SJCRH30 (cell line): ENCODE measurements at regions not wholly inside any gene's neighbourhood (a gene's known extent, or its start where the extent isn't known, plus 50 kb on each side); places are given as distances from the start of the nearest gene placed in this dataset.
A peak's percentile ranks its signal among the peaks of the same experiment; 100 is the strongest.

Experiments used
- DNase-seq, 2 experiments: peaks; one replicate each; pipeline ENCODE4 v3.0.0-alpha.2; 2015 to 2020
- H3K27ac ChIP-seq: fragments of 250-450 bp; sonication (Bioruptor Pico); 2 replicates; pipeline ENCODE4 v1.5.1; 2020; ENCODE audit warnings: mild to moderate bottlenecking, moderate library complexity
- H3K27me3 ChIP-seq: fragments of 250-450 bp; sonication (Bioruptor Pico); 2 replicates; pipeline ENCODE4 v1.5.1; 2020; ENCODE audit warnings: mild to moderate bottlenecking, moderate library complexity
- H3K36me3 ChIP-seq: fragments of 250-450 bp; sonication (Bioruptor Pico); 2 replicates; pipeline ENCODE4 v1.5.1; 2020; ENCODE audit warnings: mild to moderate bottlenecking, moderate library complexity
- H3K4me1 ChIP-seq: fragments of 250-450 bp; sonication (Bioruptor Pico); 2 replicates; pipeline ENCODE4 v1.5.1; 2020; ENCODE audit warnings: mild to moderate bottlenecking, moderate library complexity
- H3K4me3 ChIP-seq: fragments of 250-450 bp; sonication (Bioruptor Pico); 2 replicates; pipeline ENCODE4 v1.5.1; 2020; ENCODE audit warnings: mild to moderate bottlenecking, moderate library complexity
- H3K9me3 ChIP-seq: fragments of 250-450 bp; sonication (Bioruptor Pico); replicated peaks from 2 replicates; pipeline ENCODE4 v1.5.1; 2020; ENCODE audit warnings: mild to moderate bottlenecking, moderate library complexity

DNA sequence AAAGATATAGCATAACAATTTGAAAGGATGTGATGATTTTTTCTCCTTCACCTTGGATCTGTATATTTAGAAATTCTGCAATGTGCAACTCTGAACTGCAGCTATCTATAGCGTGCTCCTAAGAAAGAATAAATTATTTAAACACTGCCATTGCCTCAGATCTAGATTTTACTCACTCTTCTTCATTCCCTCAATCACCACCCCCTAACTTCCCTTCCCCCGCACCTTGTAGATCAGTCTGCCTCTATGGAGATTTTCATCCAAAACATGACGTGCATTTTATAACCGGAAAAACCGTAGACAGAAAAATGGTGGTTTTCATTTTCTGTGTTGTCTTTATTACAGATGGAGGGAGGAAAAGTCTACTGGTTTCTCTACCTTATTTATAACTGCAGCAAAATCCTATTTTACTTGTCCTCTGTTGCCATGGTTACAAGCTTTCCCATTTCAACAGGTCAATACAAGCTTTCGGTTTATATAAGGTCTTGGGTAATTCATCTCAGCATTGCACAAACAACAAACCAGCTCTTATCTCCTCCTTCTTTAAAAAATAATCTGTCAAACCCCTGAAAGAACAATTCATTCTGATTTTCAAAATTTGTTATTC, 480.0 kb downstream of the TAF11L14 start:
- no peaks in the 10 kb centered on the region for H3K9me3 ChIP-seq
- H3K36me3 ChIP-seq: no peaks in the 10 kb centered on the region
- no peak for DNase-seq
- H3K27ac ChIP-seq: no peak overlapping the region
- no peaks in the 10 kb centered on the region for H3K27me3 ChIP-seq
- H3K4me3 ChIP-seq: no peak overlapping the region
- H3K4me1 ChIP-seq: no peaks in the 10 kb centered on the region

DNA sequence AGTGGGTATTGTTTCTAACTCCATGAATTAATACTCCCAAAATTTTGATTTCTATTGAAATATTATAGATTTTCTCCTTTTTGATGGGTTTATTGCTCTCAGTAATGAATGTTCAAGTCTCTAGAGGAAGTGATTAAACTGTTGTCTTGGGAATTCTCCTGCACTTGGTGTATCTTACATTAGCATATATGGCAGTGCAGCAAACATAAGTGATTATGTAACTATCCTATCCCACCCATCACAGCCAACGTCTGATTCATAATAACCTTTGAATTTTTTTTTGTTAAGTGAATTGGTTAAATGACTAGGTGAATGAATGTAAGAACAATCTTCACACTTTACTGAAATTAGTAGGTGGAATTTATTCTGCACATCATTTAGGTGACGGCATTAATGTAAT, 483.7 kb downstream of the TAF11L14 start:
- Histone ChIP-seq H3K9me3 (no peaks in the 10 kb centered on the region), H3K36me3 (no peaks in the 10 kb centered on the region), H3K27ac (no peak overlapping the region), H3K4me1 (no peaks in the 10 kb centered on the region), H3K27me3 (no peaks in the 10 kb centered on the region), H3K4me3 (no peak overlapping the region)
- no peak for DNase-seq

DNA sequence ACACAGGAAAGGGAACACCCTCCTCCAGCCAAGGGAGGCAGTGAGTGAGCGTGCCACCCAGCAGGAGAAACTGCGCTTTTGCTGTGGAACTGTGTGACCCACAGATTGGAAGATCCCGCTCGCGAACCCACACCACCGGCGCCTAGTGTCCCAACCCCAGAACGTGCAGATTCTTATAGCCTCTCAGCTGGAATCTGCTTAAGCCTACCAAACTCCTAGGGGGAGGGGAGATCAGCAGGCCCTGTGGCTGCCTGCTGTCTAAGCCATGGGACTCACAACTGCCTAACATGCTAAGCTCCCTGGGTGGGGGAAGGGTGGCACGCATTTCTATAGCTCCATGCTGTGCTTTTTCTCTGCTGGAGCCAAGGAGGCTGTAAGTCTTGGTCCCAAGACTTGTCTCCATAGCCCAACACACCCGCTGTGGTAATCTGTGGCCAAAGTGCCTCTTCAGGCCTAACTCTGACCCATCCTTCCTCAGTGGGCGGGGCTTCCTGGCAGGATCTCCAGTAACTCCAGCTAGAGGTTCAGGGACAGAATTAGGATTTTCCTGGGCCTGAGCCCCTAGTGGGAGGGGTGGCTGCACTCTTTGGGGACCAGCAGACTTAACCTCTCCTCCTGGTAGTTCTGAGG, 485.0 kb downstream of the TAF11L14 start:
- Histone ChIP-seq H3K27me3 (no peaks in the 10 kb centered on the region), H3K9me3 (no peaks in the 10 kb centered on the region), H3K4me1 (no peaks in the 10 kb centered on the region), H3K4me3 (no peak overlapping the region), H3K36me3 (no peaks in the 10 kb centered on the region), H3K27ac (no peak overlapping the region)
- DNase-seq: no peak

DNA sequence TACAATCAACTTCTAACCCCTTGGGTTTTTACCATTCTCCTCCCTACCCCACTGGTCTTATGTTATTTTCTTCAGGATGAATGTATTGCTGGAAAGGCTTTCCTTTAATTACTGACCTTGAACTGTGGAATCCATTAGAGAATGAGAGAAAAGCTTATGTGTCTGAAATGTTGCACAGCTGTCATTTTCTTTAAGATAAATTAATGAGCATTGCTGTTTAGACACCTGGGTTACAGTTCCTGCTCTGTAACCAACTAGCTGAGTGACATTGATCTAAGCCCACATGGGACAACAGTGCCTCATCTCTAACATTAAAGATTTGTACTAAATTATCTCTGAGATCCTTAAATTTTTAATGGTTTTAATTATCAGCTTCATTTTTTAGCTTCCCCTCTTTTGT, 507.0 kb downstream of the TAF11L14 start:
- no peaks in the 10 kb centered on the region for H3K27me3 ChIP-seq
- no peaks in the 10 kb centered on the region for H3K36me3 ChIP-seq
- no peaks in the 10 kb centered on the region for H3K9me3 ChIP-seq
- DNase-seq: peak in 1 of 2 experiments; percentile 2
- H3K4me1 ChIP-seq: no peaks in the 10 kb centered on the region
- H3K4me3 ChIP-seq: no peak overlapping the region
- H3K27ac ChIP-seq: no peak overlapping the region

DNA sequence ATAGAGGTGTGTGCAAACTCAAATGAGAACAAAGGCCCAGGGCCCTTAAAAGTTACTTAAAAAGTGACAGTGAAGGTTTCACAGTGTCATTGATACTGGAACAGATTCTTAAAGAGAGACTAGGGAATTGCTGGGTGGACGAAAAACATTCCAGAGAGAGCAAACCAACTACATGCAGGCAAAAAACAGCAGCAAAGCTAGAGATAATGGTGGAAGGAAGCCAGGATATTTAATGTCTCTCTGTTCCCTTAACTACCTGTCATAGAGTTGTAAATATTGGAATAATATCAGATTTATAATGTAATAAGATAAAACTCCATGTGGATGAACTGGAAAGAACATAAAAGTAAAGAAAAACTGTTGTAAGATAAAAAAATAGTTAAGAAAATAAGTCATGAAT, 508.6 kb downstream of the TAF11L14 start:
- DNase-seq: no peak
- Histone ChIP-seq H3K9me3 (no peaks in the 10 kb centered on the region), H3K4me3 (no peak overlapping the region), H3K36me3 (no peaks in the 10 kb centered on the region), H3K27me3 (no peaks in the 10 kb centered on the region), H3K27ac (no peak overlapping the region), H3K4me1 (no peaks in the 10 kb centered on the region)

DNA sequence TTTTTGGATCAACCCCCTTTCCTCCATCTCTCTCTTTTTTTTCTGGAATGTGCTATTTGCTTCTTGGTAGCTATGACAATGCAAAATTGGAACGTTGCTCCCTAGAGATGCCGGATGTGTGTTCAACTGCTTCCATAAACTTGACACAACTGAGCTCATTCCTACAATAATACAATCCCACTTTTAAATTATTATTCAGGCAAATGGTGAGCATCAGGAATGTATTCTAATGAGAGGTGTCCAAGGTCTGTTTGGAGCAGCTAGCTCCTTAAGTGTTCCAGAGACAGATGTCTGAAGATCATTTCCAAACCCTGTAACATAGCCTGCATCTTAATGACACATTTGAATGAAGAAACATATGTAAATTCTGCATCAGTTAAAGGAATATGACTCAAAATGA, 518.4 kb downstream of the TAF11L14 start:
- no peaks in the 10 kb centered on the region for H3K36me3 ChIP-seq
- H3K27me3 ChIP-seq: no peaks in the 10 kb centered on the region
- no peak overlapping the region for H3K4me3 ChIP-seq
- H3K4me1 ChIP-seq: no peaks in the 10 kb centered on the region
- no peak for DNase-seq
- H3K27ac ChIP-seq: no peak overlapping the region
- no peaks in the 10 kb centered on the region for H3K9me3 ChIP-seq

DNA sequence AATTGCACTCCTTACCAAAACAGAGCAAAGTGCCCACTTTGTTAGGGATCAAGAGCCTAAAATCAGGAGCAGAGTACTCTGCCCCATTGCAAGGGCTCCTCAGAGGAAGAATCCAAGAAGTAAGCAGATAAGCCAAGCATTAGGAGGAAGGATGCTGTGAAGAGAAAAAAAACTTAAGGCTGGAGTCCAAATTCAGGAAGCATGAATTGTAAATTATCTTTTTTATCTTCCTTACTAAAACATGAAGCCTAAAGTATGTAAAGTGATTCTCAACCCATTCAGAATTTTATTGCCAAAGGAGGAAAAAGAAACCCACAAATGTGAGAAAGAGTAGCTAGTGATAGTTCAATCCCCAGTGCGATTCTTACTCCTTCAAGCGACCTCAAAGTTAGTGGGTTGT, 523.9 kb downstream of the TAF11L14 start:
- Histone ChIP-seq H3K4me3 (no peak overlapping the region), H3K27me3 (no peaks in the 10 kb centered on the region), H3K27ac (no peak overlapping the region), H3K9me3 (no peaks in the 10 kb centered on the region), H3K4me1 (no peaks in the 10 kb centered on the region), H3K36me3 (no peaks in the 10 kb centered on the region)
- DNase-seq: no peak

DNA sequence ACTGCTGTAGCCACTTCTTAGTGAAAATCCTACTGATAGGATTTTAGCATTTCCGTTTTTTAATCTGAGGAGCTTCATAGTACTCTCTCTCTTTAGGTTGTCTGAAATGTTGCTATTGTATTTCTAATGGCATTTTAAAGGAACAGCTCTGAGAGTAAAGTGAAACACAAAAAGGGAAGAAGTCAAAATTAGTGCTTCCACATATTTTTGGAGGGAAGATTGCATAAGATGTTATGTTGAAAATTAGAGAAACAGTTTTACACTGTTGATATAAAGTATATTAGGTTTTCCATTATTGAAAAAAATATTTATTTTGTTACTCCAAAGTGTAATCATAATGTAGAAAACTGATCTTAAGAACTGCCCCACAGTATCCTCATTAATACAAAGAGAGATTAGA, 525.1 kb downstream of the TAF11L14 start:
- H3K9me3 ChIP-seq: no peaks in the 10 kb centered on the region
- H3K4me3 ChIP-seq: no peak overlapping the region
- no peaks in the 10 kb centered on the region for H3K4me1 ChIP-seq
- no peaks in the 10 kb centered on the region for H3K27me3 ChIP-seq
- no peaks in the 10 kb centered on the region for H3K36me3 ChIP-seq
- no peak overlapping the region for H3K27ac ChIP-seq
- no peak for DNase-seq

DNA sequence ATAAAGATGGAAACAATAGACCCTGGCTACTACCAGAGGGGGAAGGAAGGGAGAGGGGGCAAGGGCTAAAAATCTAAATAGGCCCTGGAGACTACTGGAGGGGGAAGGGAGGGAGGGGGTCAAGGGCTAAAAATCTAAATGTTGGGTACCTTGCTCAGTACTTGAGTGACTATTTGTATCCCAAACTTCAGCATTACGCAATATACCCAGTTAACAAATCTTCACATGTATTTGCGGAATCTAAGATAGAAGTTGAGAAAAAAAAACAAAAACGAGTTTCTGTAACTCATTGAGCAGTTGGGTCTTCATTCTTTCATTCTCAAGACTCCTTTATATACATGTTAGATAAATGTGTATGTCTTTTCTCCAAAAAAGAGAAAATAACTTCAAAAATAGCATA, 537.4 kb downstream of the TAF11L14 start:
- H3K36me3 ChIP-seq: no peaks in the 10 kb centered on the region
- no peaks in the 10 kb centered on the region for H3K9me3 ChIP-seq
- DNase-seq: no peak
- no peaks in the 10 kb centered on the region for H3K27me3 ChIP-seq
- no peaks in the 10 kb centered on the region for H3K4me1 ChIP-seq
- H3K4me3 ChIP-seq: no peak overlapping the region
- H3K27ac ChIP-seq: no peak overlapping the region

DNA sequence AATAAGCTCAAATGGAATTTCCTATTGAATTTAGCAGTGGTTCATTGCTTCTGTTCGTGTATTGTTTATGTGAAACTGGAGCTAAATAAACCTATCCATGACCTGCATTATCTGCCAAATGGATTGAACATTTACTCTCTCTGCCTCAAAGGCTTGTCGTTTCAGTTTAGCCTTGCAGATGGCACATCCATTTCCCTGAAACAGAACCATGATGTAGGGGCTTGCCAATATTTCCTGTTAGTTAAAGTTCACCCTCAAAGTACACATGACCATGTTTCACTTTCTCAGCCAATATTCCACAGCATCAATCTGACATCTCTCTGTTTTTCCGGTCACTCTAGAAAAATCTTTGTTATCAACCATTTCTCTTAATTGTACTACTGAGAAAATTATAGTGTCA, 545.3 kb downstream of the TAF11L14 start:
- no peak for DNase-seq
- H3K27me3 ChIP-seq: no peaks in the 10 kb centered on the region
- no peak overlapping the region for H3K27ac ChIP-seq
- H3K4me1 ChIP-seq: no peaks in the 10 kb centered on the region
- H3K36me3 ChIP-seq: no peaks in the 10 kb centered on the region
- no peak overlapping the region for H3K4me3 ChIP-seq
- no peaks in the 10 kb centered on the region for H3K9me3 ChIP-seq

DNA sequence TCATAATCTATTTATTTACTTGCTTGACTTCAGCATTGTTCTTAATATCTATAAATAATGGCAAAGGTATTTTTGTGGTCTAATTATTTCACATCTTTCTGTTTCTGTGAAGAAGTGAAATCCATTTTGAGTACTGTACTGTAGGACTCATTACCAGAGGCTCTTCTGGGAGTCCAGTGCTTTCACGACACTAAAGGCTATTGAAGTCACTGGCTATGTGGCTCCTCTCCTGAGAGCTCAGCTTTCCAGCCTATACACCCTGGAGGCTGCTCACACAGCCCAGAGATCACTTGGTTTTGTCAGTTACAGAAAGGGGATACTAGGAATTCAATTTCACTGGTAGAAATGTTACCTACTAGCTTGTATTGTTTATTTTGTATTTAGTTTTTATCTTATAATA, 547.3 kb downstream of the TAF11L14 start:
- no peak for DNase-seq
- Histone ChIP-seq H3K4me3 (no peak overlapping the region), H3K36me3 (no peaks in the 10 kb centered on the region), H3K4me1 (no peaks in the 10 kb centered on the region), H3K9me3 (no peaks in the 10 kb centered on the region), H3K27me3 (no peaks in the 10 kb centered on the region), H3K27ac (no peak overlapping the region)

DNA sequence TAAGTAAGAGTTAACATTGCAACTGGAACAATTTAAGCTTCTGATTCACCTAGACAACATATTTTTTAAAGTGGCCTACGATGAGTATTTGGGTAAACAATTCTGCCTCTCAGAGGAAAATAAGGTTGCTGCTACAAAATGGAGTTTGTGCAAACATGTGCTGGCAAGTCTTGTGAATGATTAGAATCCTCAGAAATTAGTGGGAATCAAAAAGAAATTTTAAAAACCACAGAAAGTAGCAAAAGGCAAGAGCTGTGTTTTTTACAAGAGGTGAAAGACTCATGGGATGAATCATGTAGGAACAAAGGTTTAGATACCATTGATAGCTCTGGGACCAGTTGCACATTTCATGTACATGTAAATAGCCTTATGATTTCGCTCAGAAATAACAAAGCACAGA, 561.6 kb downstream of the TAF11L14 start:
- H3K4me1 ChIP-seq: no peaks in the 10 kb centered on the region
- no peaks in the 10 kb centered on the region for H3K9me3 ChIP-seq
- no peak overlapping the region for H3K27ac ChIP-seq
- no peaks in the 10 kb centered on the region for H3K27me3 ChIP-seq
- no peak overlapping the region for H3K4me3 ChIP-seq
- no peaks in the 10 kb centered on the region for H3K36me3 ChIP-seq
- DNase-seq: no peak

DNA sequence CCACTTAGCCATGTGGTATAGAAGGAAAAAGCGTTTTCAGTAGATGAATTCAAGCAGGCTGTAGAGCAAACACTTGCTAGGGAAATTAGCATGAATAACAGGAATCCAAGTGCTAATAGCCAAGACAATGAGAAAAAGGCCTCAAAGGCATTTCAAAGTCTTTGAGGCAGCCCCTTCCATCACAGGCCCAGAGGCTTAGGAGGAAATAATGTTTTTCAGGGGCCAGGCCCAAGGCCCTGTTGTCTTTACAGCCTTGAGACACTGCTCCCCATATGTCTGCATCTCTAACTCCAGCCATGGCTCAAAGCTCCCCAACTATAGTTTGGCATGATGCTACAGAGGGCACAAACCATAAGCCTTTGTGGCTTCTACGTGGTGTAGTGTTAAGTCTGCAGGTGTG, 563.5 kb downstream of the TAF11L14 start:
- no peak overlapping the region for H3K4me3 ChIP-seq
- DNase-seq: no peak
- H3K4me1 ChIP-seq: no peaks in the 10 kb centered on the region
- H3K9me3 ChIP-seq: no peaks in the 10 kb centered on the region
- no peak overlapping the region for H3K27ac ChIP-seq
- no peaks in the 10 kb centered on the region for H3K36me3 ChIP-seq
- H3K27me3 ChIP-seq: no peaks in the 10 kb centered on the region

DNA sequence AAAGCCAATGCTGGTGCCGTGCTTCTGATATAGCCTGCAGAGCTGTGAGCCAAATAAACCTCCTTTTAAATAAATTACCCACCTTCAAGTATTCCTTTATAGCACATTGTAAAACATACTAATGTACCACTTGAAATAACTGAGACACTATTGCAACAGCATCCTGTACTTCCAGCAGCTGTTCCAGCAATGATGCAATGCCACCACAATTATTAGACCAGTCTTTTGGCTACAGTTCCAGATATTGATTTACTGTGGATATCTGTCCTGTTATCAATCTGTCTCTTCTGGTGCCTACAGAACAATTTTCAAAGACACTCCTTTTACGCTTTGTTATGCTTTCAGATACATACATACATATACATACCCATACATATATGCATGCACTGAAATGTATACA, 567.9 kb downstream of the TAF11L14 start:
- Histone ChIP-seq H3K9me3 (no peaks in the 10 kb centered on the region), H3K36me3 (no peaks in the 10 kb centered on the region), H3K4me3 (no peak overlapping the region), H3K4me1 (no peaks in the 10 kb centered on the region), H3K27me3 (no peaks in the 10 kb centered on the region), H3K27ac (no peak overlapping the region)
- no peak for DNase-seq

DNA sequence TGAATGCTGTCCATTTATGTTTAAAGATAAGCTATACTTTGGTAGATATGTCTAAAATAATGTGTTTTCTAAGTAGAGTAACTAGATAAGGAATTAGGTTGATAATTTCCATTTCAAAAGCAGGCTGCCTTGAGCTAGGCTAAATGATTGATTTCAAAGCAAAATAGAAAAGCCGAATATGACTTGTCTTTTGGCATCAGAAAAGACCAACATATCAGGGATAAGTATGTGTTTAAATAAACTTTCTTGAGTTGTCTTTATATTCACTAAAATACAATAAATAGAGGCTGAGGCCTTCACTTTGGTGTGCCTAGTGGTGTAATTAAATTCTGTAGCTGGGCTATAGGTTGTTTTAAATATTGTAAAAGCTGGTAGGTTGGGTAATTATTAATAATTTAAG, 569.0 kb downstream of the TAF11L14 start:
- Histone ChIP-seq H3K4me3 (no peak overlapping the region), H3K27ac (no peak overlapping the region), H3K27me3 (no peaks in the 10 kb centered on the region), H3K36me3 (no peaks in the 10 kb centered on the region), H3K9me3 (no peaks in the 10 kb centered on the region), H3K4me1 (no peaks in the 10 kb centered on the region)
- no peak for DNase-seq

DNA sequence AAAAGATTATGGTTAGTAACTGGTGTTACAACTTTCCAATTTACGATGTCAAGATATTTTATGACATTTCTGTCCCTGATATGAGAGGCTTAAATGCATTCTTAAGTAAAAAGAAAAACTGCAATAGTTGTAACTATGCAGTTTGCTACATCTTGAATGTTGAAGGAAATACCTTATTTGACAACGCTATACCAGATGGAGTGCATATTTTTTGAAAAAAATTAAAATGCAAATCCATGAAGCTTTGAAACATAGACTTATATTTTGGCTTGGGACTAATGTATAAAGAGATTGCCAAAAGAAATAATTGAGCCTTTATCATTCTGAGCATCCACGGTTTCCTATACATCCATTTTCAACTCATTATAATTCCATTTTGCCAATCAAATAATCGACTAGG, 579.4 kb downstream of the TAF11L14 start:
- H3K27ac ChIP-seq: no peak overlapping the region
- no peaks in the 10 kb centered on the region for H3K27me3 ChIP-seq
- no peak for DNase-seq
- H3K36me3 ChIP-seq: no peaks in the 10 kb centered on the region
- H3K4me3 ChIP-seq: no peak overlapping the region
- H3K9me3 ChIP-seq: no peaks in the 10 kb centered on the region
- no peaks in the 10 kb centered on the region for H3K4me1 ChIP-seq
